Aorta (tissue), 5 donors: ENCODE measurements at regions not wholly inside any gene's neighbourhood (a gene's known extent, or its start where the extent isn't known, plus 50 kb on each side); places are given as distances from the start of the nearest gene placed in this dataset.

Experiments used
- ATAC-seq: fragments of 200-7000 bp; cut with Tn5 transposase; one replicate; pipeline ENCODE4 v1.9.1; 2022; ENCODE audit warnings: moderate library complexity; ENCODE audit not compliant: low FRiP score
- DNase-seq, 2 donors: peaks; one replicate each; pipeline ENCODE4 v3.0.0-alpha.2; 2020
- H3K27ac ChIP-seq, 2 donors: one replicate each; pipeline ENCODE4 v1.5.1; 2013; ENCODE audit warnings: low read length in 2 of 2, mild to moderate bottlenecking in 2 of 2, moderate library complexity in 2 of 2, control low read depth in 1 of 2, inconsistent platforms in 1 of 2, low read depth in 1 of 2
- H3K27me3 ChIP-seq, 2 donors: one replicate each; pipeline ENCODE4 v1.6.1; 2013; ENCODE audit warnings: control low read depth in 1 of 2, low read length in 1 of 2, mild to moderate bottlenecking in 1 of 2, moderate library complexity in 1 of 2; ENCODE audit not compliant: insufficient read depth in 2 of 2, control insufficient read depth in 1 of 2
- H3K36me3 ChIP-seq, 2 donors: one replicate each; pipeline ENCODE4 v1.6.1; 2013; ENCODE audit warnings: control low read depth in 1 of 2, low read length in 1 of 2, mild to moderate bottlenecking in 1 of 2; ENCODE audit not compliant: insufficient read depth in 2 of 2, control insufficient read depth in 1 of 2
- H3K4me1 ChIP-seq, 2 donors: one replicate each; pipeline ENCODE4 v1.6.1; 2013; ENCODE audit warnings: low read length in 2 of 2, control low read depth in 1 of 2, mild to moderate bottlenecking in 1 of 2, moderate library complexity in 1 of 2; ENCODE audit not compliant: insufficient read depth in 2 of 2, control insufficient read depth in 1 of 2
- H3K4me3 ChIP-seq, 2 donors: one replicate each; pipeline ENCODE4 v1.5.1; 2013; ENCODE audit warnings: low read length in 2 of 2, control low read depth in 1 of 2, mild to moderate bottlenecking in 1 of 2
- H3K9me3 ChIP-seq: one replicate; pipeline ENCODE4 v1.6.1; 2013; ENCODE audit warnings: mild to moderate bottlenecking, low read length; ENCODE audit not compliant: control insufficient read depth
- WGBS, 2 donors: extraction: QIAGEN DNeasy Blood & Tissue Kit; methylation state at CpG; one replicate each; pipeline ENCODE4 v1.1.7; 2013; 5-methylcytosine and 5-hydroxymethylcytosine counted together
- intact Hi-C, 2 donors: fragments of 100-400 bp; cut with DNase I; formaldehyde crosslinking; loops; one replicate each; pipeline versions ENCODE4 v1.14.2 to v1.15.0; 2022
- donor health status: healthy with polysubstance abuse.
- donor health status: Bipolar disorder and iron deficiency.
- donor health status: DM: no; HTN: no; CAD: no.
- donor health status: DM: no; HTN: no; CAD: no.
- donor health status: DM: yes; HTN: yes; CAD: no.

DNA sequence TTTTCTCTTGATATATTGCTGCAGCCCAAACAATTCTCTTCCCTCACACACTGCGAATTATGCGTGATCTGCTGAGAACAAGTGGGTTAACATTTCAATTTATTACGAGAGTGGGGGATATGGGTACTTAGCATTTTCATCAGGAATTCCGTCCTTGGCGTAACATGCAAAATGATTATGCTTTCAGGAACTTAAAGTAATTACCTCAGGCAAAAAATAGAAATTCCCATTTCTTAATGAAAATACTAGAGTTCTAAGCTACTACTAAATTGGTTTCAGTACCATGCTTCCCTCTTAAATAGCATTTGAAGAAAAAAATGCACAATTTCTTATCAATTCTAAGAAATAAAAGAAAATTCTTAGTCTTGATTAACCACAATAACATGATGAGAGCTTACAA is 213.5 kb downstream of the GPAM start:
- H3K27me3 ChIP-seq: no peaks in the 10 kb centered on the region
- intact Hi-C loops: no loop called here
- H3K9me3 ChIP-seq: no peaks in the 10 kb centered on the region
- no peaks in the 10 kb centered on the region for H3K36me3 ChIP-seq
- H3K4me3 ChIP-seq: no peak overlapping the region
- WGBS, 2 donors: 89% methylated on average over 5 of the region's 5 CpGs
- no peak for DNase-seq
- ATAC-seq: no peak
- H3K27ac ChIP-seq: no peak overlapping the region
- H3K4me1 ChIP-seq: no peaks in the 10 kb centered on the region

DNA sequence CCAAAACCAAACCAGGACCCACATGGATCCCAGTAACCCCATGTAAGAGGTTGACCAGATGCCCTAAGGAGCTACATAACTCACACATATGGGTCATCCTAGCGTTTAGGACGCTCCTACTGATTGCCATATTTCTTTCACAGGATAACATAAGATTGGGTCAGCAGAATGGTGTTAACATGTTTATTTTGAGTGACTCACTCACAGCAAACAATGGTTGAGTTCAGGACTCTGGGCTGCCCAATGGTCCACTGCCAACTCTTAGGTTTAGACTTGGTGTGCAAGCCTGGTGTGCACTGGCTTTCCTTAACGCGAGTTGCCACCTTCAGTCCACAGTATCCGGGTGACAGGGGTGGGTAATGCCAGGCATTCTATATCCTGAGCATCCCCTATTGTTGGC is 211.5 kb downstream of the GPAM start:
- intact Hi-C loops: no loop called here
- Histone ChIP-seq H3K27me3 (peaks cover 0 to 3% of the 10 kb centered on the region in 2 donors), H3K27ac (no peak overlapping the region), H3K36me3 (no peaks in the 10 kb centered on the region), H3K4me1 (no peaks in the 10 kb centered on the region), H3K4me3 (no peak overlapping the region), H3K9me3 (no peaks in the 10 kb centered on the region)
- ATAC-seq (no peak), DNase-seq (no peak)
- 70 to 75% methylated on average over 5 of the region's 5 CpGs for WGBS, 2 donors

DNA sequence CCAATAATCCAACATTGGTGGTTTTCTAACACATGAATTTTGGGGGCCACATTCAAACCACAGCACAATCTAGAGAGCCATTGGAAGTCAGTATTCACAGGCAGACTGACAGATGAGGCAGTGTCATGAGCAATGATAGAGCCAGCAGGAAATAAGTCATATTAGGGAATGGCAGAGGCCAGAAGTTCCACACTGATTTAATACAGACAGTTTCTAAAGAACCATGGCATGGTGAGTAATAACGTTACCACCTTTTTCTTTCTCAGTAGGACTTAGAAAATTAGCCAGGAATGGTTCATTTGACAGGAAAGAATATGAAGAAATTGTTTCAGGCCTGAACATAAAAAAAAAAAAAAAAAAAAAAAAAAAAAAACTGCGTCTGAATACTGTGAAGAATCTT is 210.3 kb downstream of the GPAM start:
- Histone ChIP-seq H3K36me3 (no peaks in the 10 kb centered on the region), H3K27me3 (peaks cover 0 to 3% of the 10 kb centered on the region in 2 donors), H3K4me1 (no peaks in the 10 kb centered on the region), H3K27ac (no peak overlapping the region), H3K9me3 (no peaks in the 10 kb centered on the region), H3K4me3 (no peak overlapping the region)
- ATAC-seq: no peak
- DNase-seq: no peak
- intact Hi-C loops: no loop called here
- WGBS, 2 donors: 61 to 75% methylated on average over 2 of the region's 2 CpGs

DNA sequence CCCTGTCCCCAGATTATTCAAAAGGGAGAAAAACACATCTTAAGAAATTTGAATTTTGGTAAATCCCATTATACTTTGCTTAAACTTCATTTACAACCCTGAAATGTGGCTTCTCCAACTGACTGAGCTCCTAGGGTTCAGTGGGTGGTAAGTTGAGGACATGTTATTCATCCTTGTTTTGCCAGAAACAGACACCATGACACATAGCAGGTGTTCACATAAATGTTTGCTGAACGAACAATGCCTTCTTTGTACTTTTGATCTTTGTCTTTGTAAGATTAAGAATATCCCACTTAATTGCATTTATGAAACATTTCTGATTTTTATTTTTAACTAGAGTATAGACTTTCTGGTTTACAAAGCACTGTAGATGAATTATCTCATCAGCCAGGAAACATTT is 209.7 kb downstream of the GPAM start:
- peaks cover 0 to 3% of the 10 kb centered on the region in 2 donors for H3K27me3 ChIP-seq
- 83 to 84% methylated on average over 1 of the region's 1 CpG for WGBS, 2 donors
- no peak overlapping the region for H3K27ac ChIP-seq
- DNase-seq: no peak
- H3K4me1 ChIP-seq: no peaks in the 10 kb centered on the region
- ATAC-seq: no peak
- no peaks in the 10 kb centered on the region for H3K9me3 ChIP-seq
- intact Hi-C loops: no loop called here
- no peaks in the 10 kb centered on the region for H3K36me3 ChIP-seq
- no peak overlapping the region for H3K4me3 ChIP-seq

DNA sequence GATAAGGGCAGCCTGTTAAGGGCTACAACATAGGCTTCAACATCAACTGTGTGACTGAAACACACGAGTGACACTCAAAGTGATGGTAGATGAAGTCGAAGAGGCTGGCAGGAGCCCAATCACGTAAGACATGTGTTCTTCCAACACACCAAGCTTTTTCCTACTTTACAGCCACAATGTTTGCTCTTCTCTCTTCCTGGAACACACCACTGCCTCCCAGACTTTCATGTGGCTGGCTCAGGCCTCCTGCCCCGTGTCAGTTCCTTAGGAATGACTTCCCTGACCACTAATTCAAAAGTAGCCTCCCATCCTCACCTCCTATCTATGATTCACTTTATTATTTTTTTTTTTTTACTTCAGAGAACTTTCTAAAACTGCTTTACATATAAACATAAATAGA is 209.2 kb downstream of the GPAM start:
- H3K27me3 ChIP-seq: peaks cover 0 to 3% of the 10 kb centered on the region in 2 donors
- H3K4me3 ChIP-seq: no peak overlapping the region
- WGBS, 2 donors: 60% methylated on average over 4 of the region's 4 CpGs
- H3K27ac ChIP-seq: no peak overlapping the region
- intact Hi-C loops: no loop called here
- H3K9me3 ChIP-seq: no peaks in the 10 kb centered on the region
- DNase-seq (peak in 1 of 2 donors; percentile 47), ATAC-seq (no peak)
- H3K4me1 ChIP-seq: no peaks in the 10 kb centered on the region
- H3K36me3 ChIP-seq: no peaks in the 10 kb centered on the region

DNA sequence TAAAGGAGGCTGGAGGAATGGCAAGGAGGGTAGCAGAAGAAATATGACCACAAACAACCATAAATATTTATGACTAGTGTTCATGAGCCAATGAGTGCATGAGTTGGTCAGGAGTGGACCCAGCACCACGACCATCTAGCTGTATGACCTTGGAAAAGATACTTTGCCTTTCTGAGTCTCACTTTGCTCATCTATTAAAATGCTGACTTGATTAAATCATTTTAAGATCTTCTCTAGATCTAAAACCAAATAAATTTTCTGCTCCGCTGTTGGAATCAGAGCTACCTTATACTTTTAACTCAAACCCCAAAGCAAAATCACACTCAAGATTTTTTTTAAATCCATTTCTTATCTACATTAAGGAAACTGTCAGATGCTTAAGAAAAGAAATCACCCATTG is 207.0 kb downstream of the GPAM start:
- WGBS, 2 donors: 71 to 77% methylated on average over 2 of the region's 2 CpGs

DNA sequence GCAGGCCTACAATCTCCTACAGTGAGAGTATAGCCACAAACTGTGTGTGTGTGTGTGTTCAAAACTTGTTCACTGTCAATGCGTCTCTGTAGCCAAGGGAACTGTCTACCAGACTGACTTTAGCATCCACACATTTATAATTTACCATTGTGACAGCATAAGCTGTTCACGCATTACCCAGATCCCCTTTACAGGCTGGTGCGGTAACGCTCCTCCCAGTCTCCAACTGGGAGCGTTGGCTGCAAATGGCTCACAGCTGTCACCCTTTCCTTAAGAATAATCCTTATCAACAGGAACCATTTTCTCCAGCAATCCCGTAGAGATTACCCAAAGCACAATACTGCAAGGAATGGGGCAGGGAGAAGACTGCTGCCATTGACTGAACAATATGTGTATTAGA is 199.5 kb downstream of the GPAM start:
- no peaks in the 10 kb centered on the region for H3K9me3 ChIP-seq
- intact Hi-C loops: no loop called here
- H3K27me3 ChIP-seq: no peaks in the 10 kb centered on the region
- no peak for ATAC-seq
- H3K27ac ChIP-seq: no peak overlapping the region
- 82 to 87% methylated on average over 6 of the region's 6 CpGs for WGBS, 2 donors
- no peaks in the 10 kb centered on the region for H3K36me3 ChIP-seq
- DNase-seq: no peak
- H3K4me1 ChIP-seq: no peaks in the 10 kb centered on the region
- H3K4me3 ChIP-seq: no peak overlapping the region

More for the DNA sequence above, 207.0 kb downstream of the GPAM start:
- H3K36me3 ChIP-seq: no peaks in the 10 kb centered on the region
- DNase-seq (no peak), ATAC-seq (no peak)
- H3K4me1 ChIP-seq: no peaks in the 10 kb centered on the region
- no peak overlapping the region for H3K27ac ChIP-seq
- peaks cover 0 to 3% of the 10 kb centered on the region in 2 donors for H3K27me3 ChIP-seq
- no peaks in the 10 kb centered on the region for H3K9me3 ChIP-seq
- intact Hi-C loops: no loop called here
- H3K4me3 ChIP-seq: no peak overlapping the region

DNA sequence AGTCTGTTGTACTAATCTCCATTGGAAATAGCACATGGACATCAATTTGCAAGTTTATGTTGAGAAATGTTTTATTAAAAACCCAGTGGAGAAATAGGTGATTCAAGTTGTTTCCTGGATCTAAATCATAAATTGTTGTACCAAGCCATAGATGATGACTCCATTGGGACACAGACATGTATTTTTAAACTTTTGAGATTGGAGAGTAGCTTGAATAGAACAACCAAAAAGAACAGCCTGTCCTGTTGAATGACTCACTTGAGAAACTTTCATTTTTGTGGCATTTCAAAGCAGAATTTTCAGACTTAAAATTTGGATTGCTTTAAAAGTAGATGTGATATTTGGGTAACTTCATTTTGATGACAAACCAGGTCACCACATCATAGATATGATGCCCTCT is 197.5 kb downstream of the GPAM start:
- H3K9me3 ChIP-seq: no peaks in the 10 kb centered on the region

DNA sequence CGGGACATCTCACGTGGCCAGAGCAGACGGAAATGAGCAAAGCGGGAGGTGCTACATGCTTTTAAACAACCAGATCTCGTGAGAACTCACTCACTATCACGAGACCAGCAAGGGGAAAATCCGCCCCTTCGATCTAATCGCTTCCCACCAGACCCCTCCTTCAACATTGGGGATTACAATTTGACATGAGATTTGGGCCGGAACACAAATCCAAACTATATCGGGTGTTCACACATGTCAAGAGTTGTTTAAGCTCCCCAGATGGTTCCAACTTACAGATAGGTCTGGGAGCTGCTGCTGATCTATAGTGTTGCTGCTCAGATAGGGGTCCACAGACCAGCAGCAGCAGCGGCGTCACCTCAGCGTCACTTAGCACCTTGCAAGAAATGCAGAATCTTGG is 194.9 kb downstream of the GPAM start:
- whole genome bisulfite sequencing, 2 donors: 77 to 78% methylated on average over 14 of the region's 14 CpGs
- ATAC-seq (no peak), DNase-seq (no peak)
- H3K4me3 ChIP-seq: no peak overlapping the region
- no peaks in the 10 kb centered on the region for H3K4me1 ChIP-seq
- no peaks in the 10 kb centered on the region for H3K27me3 ChIP-seq
- H3K36me3 ChIP-seq: no peaks in the 10 kb centered on the region
- no peak overlapping the region for H3K27ac ChIP-seq
- no peaks in the 10 kb centered on the region for H3K9me3 ChIP-seq
- intact Hi-C loops: no loop called here

More for the DNA sequence above, 197.5 kb downstream of the GPAM start:
- H3K27ac ChIP-seq: no peak overlapping the region
- ATAC-seq (peak; percentile 64), DNase-seq (no peak)
- no peaks in the 10 kb centered on the region for H3K4me1 ChIP-seq
- H3K27me3 ChIP-seq: no peaks in the 10 kb centered on the region
- no peaks in the 10 kb centered on the region for H3K36me3 ChIP-seq
- H3K4me3 ChIP-seq: no peak overlapping the region
- intact Hi-C loops: no loop called here
